Loucy (cell line): ENCODE measurements at regions not wholly inside any gene's neighbourhood (a gene's known extent, or its start where the extent isn't known, plus 50 kb on each side); places are given as distances from the start of the nearest gene placed in this dataset.

Experiments used
- EZH2phosphoT487 ChIP-seq: fragments of 200-600 bp; IDR thresholded peaks from 2 replicates; pipeline ENCODE4 v1.6.1; 2018; ENCODE audit warnings: antibody characterized with exemption, mild to moderate bottlenecking, moderate library complexity, borderline replicate concordance
- TF ChIP-seq, protein P1 (sequence below): fragments of 200-600 bp; sonication (generic); conservative IDR thresholded peaks from 2 replicates; pipeline ENCODE4 v1.5.1; 2014; ENCODE audit warnings: mild to moderate bottlenecking, antibody characterized with exemption, low read length

DNA sequence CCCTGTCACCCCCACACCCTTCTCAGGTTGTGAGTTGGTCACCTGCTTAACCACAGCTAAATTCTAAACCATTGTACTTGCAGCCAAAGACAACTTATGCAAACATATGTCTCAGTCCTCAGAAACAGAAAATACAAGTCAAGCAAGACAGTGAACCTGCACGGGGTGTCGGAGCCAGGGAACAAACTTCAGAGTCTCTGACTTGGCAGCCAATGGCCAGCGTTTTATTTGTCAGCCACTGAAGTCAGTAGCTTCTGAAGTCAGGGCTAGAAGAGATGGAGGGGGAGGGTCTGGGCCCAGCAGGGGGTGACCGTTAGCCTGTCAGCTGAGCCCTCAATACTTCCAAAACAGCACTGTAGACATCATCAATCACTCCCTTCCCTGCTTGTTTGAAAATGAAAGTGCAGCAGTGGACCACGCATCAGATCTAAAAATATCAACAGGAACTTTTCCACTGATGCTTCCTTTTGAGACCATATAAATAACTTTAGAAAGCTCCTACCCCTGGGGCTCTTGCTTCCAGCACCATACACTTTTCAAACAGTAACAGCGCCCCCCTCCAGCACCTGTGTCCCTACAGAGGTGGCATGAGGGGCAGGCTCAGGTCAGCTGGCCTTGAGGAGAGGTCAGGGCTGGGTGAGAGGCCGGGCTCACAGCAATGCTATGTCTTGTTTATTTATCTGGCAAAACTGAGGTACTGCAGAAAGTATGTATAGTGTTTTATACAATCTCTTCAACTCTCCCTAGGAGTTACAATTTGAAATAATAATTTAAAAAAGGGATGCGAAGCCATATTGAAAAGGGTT, 142.5 kb downstream of the ACER2 start:
- TF ChIP-seq, protein P1, sequence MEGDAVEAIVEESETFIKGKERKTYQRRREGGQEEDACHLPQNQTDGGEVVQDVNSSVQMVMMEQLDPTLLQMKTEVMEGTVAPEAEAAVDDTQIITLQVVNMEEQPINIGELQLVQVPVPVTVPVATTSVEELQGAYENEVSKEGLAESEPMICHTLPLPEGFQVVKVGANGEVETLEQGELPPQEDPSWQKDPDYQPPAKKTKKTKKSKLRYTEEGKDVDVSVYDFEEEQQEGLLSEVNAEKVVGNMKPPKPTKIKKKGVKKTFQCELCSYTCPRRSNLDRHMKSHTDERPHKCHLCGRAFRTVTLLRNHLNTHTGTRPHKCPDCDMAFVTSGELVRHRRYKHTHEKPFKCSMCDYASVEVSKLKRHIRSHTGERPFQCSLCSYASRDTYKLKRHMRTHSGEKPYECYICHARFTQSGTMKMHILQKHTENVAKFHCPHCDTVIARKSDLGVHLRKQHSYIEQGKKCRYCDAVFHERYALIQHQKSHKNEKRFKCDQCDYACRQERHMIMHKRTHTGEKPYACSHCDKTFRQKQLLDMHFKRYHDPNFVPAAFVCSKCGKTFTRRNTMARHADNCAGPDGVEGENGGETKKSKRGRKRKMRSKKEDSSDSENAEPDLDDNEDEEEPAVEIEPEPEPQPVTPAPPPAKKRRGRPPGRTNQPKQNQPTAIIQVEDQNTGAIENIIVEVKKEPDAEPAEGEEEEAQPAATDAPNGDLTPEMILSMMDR: 0 out of 2 replicates have a peak, but pooled peaks have one; percentile 10
- no peak for TF ChIP-seq EZH2phosphoT487
